Lower leg skin (tissue), 3 donors: ENCODE measurements at regions not wholly inside any gene's neighbourhood (a gene's known extent, or its start where the extent isn't known, plus 50 kb on each side); places are given as distances from the start of the nearest gene placed in this dataset.

Source experiments
- POLR2A ChIP-seq, 2 donors: fragments of 450-650 bp; IDR thresholded peaks; one replicate each; pipeline ENCODE4 v1.6.1; 2016 to 2017; ENCODE audit warnings: antibody characterized with exemption in 2 of 2, mild to moderate bottlenecking in 1 of 2, moderate library complexity in 1 of 2
- TF ChIP-seq, protein P1 (sequence below), 3 donors: fragments of 450-650 bp; IDR thresholded peaks; one replicate each; pipeline ENCODE4 v1.5.1; 2016; ENCODE audit warnings: antibody characterized with exemption in 3 of 3, mild to moderate bottlenecking in 3 of 3, moderate library complexity in 2 of 3

DNA sequence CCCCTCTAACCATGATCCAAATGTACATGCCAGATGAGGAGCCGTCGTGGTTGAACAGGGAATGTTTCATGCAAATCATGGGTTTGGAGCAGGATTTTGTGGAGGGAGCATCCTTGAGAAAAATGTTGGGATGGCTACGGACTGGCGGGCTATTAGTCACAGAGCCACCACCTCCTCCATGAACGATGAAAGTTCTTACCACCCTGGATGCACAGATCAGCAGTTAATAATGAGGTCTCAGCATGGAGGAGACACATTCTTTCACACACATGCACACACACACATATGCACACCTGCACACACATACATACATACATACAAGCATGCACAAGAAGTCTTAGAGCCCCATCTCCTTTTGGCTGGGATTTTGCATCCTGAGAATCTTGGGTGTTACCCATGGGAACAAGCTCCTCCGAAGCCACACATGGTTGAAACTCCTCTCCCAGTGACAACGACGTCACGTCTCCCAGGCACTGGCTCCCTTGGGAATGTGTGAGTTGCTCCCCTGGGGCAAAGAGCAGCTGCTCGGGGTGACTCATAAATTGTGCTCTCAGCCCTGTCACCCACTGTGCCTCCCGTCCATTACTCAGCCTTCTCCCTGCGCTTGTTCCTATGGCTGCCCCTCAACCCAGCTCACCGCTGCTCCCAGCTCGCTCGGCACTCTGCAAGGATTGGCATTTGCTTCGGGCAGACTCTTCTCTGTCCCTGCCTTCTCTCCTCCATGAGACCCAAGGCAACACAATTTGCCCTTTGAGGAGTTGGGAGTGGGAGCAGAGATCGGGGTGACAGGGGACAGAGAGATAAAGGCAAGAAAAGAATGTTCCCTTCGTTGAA is 344.6 kb downstream of the SOX9 start:
- TF ChIP-seq POLR2A (IDR thresholded peaks at IDR 0.05), result no peak
- TF ChIP-seq, protein P1, sequence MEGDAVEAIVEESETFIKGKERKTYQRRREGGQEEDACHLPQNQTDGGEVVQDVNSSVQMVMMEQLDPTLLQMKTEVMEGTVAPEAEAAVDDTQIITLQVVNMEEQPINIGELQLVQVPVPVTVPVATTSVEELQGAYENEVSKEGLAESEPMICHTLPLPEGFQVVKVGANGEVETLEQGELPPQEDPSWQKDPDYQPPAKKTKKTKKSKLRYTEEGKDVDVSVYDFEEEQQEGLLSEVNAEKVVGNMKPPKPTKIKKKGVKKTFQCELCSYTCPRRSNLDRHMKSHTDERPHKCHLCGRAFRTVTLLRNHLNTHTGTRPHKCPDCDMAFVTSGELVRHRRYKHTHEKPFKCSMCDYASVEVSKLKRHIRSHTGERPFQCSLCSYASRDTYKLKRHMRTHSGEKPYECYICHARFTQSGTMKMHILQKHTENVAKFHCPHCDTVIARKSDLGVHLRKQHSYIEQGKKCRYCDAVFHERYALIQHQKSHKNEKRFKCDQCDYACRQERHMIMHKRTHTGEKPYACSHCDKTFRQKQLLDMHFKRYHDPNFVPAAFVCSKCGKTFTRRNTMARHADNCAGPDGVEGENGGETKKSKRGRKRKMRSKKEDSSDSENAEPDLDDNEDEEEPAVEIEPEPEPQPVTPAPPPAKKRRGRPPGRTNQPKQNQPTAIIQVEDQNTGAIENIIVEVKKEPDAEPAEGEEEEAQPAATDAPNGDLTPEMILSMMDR (IDR thresholded peaks at IDR 0.05), result no peak
